ENCODE measurements at regions not wholly inside any gene's neighbourhood (a gene's known extent, or its start where the extent isn't known, plus 50 kb on each side); places are given as distances from the start of the nearest gene placed in this dataset.

DNA sequence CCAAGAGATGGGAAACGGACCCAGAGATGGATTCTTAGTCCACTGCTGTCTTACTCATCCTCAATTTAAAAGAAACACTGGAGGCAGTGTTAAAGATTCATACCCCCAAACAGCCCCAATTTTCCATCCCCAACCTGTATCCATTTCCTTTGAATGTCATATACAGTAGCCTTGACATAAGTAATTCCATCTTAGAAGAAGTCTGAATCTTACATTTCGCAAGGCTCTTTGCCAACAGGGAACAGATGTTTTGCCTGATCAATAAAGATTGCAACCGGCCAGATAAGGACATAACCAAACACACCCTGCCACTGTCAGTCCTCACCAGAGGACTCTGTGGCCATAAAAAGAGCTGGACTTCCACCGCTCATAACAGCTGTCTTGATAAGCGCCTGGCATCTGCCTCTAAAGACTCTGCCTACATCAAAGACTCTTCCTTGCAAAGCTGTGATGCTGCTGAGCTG lies 59.0 kb upstream of the MED9 start:
- TF ChIP-seq, protein P1, sequence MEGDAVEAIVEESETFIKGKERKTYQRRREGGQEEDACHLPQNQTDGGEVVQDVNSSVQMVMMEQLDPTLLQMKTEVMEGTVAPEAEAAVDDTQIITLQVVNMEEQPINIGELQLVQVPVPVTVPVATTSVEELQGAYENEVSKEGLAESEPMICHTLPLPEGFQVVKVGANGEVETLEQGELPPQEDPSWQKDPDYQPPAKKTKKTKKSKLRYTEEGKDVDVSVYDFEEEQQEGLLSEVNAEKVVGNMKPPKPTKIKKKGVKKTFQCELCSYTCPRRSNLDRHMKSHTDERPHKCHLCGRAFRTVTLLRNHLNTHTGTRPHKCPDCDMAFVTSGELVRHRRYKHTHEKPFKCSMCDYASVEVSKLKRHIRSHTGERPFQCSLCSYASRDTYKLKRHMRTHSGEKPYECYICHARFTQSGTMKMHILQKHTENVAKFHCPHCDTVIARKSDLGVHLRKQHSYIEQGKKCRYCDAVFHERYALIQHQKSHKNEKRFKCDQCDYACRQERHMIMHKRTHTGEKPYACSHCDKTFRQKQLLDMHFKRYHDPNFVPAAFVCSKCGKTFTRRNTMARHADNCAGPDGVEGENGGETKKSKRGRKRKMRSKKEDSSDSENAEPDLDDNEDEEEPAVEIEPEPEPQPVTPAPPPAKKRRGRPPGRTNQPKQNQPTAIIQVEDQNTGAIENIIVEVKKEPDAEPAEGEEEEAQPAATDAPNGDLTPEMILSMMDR (conservative IDR thresholded peaks at IDR 0.05; ENCODE audit: low read depth, low read length): no peak
- TF ChIP-seq EZH2 (IDR thresholded peaks at IDR 0.05; ENCODE audit: low read length, unreplicated experiment): no peak
